SHP77 (cell line): ENCODE measurements at regions not wholly inside any gene's neighbourhood (a gene's known extent, or its start where the extent isn't known, plus 50 kb on each side); places are given as distances from the start of the nearest gene placed in this dataset.

Experiments used
- DNase-seq, 2 experiments: peaks; one replicate each; lab custom pipeline; 2025; lab: John Stamatoyannopoulos, UW

GRCh38 chr14:56501909-56502530 is 77.6 kb upstream of the TMEM260 start:
- DNase-seq: no peak

DNA sequence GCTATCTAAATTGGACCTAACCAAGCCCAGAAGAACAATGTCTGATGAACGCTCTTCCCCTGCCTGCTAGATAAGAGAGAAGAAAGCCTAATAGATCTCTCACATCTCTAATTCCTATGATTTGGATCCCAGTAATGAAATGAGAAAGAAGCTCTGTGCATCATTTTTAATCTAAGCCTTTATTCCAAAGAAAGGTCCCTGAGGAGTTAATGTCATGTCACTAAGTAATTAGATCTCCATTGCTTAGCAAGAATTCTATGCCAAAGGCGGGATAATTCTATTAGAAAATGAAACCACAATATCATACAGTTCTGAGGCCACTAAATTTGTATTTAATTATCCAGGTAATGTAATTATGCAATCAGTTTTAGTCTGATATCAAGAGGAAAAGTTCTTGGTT is 74.2 kb upstream of the TMEM260 start:
- no peak for DNase-seq

GRCh38 chr14:56512521-56512920 is 67.1 kb upstream of the TMEM260 start:
- DNase-seq: no peak

- DNase-seq: no peak
These were observed 64.8 kb upstream of the TMEM260 start for GRCh38 chr14:56514663-56515371.

- no peak for DNase-seq
These were observed 63.9 kb upstream of the TMEM260 start for GRCh38 chr14:56515739-56516138.

DNA sequence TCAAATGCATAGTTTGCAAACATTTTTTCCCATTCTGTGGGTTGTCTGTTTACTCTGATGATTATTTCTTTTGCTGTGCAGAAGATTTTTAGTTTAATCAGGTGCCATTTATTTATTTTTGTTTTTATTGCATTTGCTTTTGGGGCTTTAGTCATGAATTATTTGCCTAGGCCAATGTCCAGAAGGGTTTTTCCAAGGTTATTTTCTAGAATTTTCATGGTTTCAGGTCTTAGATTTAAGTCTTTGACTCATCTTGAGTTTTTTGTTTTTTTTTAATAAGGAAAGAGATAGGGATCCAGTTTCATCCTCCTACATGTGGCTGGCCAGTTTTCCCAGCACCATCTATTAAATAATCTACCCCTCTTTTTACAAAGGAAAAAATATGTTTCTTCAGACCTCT is 57.2 kb upstream of the TMEM260 start:
- no peak for DNase-seq

DNA sequence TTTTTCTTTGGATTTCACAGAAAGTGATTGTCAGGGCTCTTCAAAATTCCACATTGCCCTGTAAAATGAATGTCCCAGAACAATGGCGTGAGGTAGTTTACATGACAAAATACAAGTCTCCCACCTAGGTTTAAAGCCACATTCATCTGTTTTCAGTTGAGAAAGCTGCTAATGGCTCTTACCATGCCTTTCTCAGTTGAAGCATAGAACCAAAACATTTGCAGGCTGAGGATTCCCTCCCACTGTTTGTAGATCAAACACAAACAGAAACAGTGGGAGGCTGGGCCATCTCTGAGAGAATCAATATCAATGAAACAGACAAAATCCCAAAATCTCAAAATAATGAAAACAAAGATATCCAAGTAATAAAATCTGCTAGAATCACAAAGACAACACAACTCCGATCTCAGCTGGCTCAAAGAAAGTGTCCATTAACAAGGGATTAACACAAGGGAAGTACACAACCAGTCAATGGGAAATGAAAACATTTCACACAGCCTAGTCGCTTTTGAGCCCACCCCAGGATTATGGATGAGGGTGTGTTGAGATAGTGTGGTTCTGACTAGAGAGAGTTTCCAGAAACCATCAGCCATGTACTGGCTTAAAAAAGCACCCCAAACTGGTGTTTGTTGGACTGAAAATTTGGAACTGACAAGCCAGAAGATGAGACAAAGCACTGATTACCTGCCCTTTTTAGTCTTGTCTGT is 54.5 kb upstream of the TMEM260 start:
- no peak for DNase-seq

DNA sequence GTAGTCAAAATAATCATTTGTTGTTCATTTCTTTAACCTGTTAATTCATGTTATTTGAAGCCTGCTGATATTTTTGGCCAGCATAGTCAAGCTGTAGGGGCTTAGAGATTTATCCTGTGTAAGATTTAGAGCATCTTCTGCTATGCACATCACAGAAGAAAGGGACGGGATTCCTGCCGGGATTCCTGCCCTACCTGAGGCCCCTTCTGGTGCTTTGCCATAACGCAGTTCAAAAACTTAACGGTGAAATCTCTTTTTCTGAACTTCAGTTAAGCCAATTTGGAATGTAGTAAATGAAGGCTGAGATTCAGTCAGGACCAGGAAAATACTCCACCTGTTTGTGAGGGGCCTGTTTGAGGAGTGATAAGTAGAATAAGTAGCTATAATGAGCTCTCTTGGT is 50.7 kb upstream of the TMEM260 start:
- no peak for DNase-seq
